ENCODE measurements at regions not wholly inside any gene's neighbourhood (a gene's known extent, or its start where the extent isn't known, plus 50 kb on each side); places are given as distances from the start of the nearest gene placed in this dataset.
"Not testable (repeated sequence)": the region's sequence is repeated elsewhere in the genome, so short reads cannot be mapped to it uniquely, and the experiment has no call there.

DNA sequence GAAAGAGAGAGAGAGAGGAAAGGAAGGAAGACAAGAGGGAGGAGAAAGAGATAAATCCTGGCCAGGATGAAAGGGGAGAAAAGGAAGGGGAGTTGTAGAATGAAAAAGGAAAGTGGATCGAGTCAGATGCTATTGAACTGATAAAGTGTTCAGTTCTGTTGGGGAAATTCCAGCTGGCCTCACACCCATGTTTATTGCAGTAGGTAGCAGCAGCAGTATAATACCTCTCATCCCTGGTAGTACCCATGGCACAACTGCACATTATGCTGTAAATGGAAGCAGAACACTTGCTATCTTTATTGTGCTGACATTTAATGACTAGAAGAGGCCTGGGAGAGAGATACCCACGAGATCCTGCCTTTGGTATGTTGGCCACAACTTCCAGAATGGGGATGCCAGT is 178.1 kb downstream of the EVX1 start:
- Mint-ChIP-seq H3K27ac (no peak overlapping the region), H3K9me3 (no peaks in the 10 kb centered on the region), H3K27me3 (peaks cover 32% of the 10 kb centered on the region), H3K4me3 (no peak overlapping the region), H3K4me1 (no peaks in the 10 kb centered on the region)
- DNase-seq: no peak
- no peak for ATAC-seq

GRCh38 chr7:27423290-27423689 is 180.7 kb downstream of the EVX1 start:
- DNase-seq (no peak), ATAC-seq (no peak)
- Mint-ChIP-seq H3K27ac (no peak overlapping the region), H3K4me3 (no peak overlapping the region), H3K9me3 (no peaks in the 10 kb centered on the region), H3K4me1 (no peaks in the 10 kb centered on the region), H3K27me3 (peaks cover 25% of the 10 kb centered on the region)

DNA sequence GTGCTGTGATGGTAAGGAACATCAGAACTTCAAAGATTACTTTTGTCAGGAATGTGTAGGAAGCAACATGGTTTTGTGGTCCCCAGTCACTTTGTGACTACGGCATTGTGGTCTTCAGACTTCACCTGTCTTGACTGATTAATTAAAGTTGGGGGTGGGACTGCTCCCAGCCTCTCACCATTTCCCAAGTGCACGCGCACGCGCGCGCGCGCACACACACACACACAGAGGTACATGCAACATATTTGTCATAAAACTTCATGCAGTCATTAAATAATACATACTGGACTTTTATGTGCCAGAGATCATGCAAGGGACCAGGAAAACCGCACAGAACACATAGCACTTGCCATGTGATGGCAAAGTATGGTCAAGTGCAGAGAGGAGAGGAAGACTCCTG is 181.2 kb downstream of the EVX1 start:
- Mint-ChIP-seq H3K9me3 (no peaks in the 10 kb centered on the region), H3K4me3 (no peak overlapping the region), H3K27ac (no peak overlapping the region), H3K27me3 (peaks cover 25% of the 10 kb centered on the region), H3K4me1 (no peaks in the 10 kb centered on the region)
- DNase-seq (no peak), ATAC-seq (no peak)

GRCh38 chr7:27424231-27424630 is 181.6 kb downstream of the EVX1 start:
- Mint-ChIP-seq H3K4me3 (no peak overlapping the region), H3K4me1 (no peaks in the 10 kb centered on the region), H3K9me3 (no peaks in the 10 kb centered on the region), H3K27me3 (peaks cover 25% of the 10 kb centered on the region), H3K27ac (no peak overlapping the region)
- no peak for ATAC-seq
- DNase-seq: no peak

DNA sequence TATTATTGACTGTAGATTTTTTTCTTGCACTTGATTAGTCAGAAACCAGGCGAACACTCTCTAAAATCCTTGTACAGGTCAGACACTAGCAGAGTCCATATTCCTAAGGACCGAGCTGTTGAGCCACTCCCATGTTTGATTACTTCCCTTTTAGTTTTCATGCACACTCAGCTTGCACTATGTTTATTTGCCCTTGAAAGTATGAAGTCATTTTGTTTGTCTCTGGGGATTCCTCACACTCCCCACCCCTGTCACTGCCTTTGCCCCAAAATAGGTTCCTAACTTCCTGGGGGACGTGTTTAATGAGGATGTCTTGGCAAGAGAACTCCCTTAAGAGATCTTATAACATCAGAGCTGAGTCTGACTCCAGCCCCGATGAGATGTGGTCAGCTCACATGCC is 182.1 kb downstream of the EVX1 start:
- no peak for DNase-seq
- H3K4me1 Mint-ChIP-seq: no peaks in the 10 kb centered on the region

DNA sequence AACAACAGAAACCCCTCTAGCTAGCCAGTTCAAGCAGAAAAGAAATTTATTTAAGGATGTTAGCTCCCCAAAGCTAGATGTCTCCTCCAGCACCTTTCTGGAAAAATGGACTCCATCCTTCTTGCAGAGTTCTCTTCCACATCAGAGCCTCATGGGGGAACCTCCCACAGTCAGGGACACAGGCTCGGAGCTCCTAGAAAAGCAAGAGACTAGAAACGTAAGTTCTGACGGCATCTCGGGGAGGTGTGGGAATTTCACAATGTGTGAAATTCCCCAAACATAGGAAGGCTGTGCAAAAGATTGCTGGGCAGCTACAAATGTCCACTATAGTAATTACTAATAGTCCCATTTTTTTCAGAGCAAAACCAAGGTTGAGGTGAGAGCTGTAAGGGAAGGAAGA is 184.8 kb downstream of the EVX1 start:
- Mint-ChIP-seq H3K27ac (no peak overlapping the region), H3K9me3 (no peaks in the 10 kb centered on the region), H3K27me3 (peaks cover 40% of the 10 kb centered on the region), H3K4me3 (no peak overlapping the region), H3K4me1 (no peaks in the 10 kb centered on the region)
- no peak for ATAC-seq
- no peak for DNase-seq

More for the DNA sequence above, 182.1 kb downstream of the EVX1 start:
- Mint-ChIP-seq H3K9me3 (no peaks in the 10 kb centered on the region), H3K4me3 (no peak overlapping the region), H3K27me3 (peaks cover 25% of the 10 kb centered on the region), H3K27ac (peak overlapping the region in 1 of 2 donors; percentile 31)
- ATAC-seq: no peak

- Mint-ChIP-seq H3K27me3 (peaks cover 35% of the 10 kb centered on the region), H3K9me3 (no peaks in the 10 kb centered on the region), H3K4me1 (no peaks in the 10 kb centered on the region), H3K27ac (no peak overlapping the region), H3K4me3 (no peak overlapping the region)
- no peak for DNase-seq
- ATAC-seq: no peak
Observed at GRCh38 chr7:27430105-27430504, 187.5 kb downstream of the EVX1 start.

GRCh38 chr7:27431465-27431864 is 188.9 kb downstream of the EVX1 start:
- Mint-ChIP-seq H3K4me3 (no peak overlapping the region), H3K9me3 (no peaks in the 10 kb centered on the region), H3K27ac (no peak overlapping the region), H3K4me1 (no peaks in the 10 kb centered on the region), H3K27me3 (peaks cover 40% of the 10 kb centered on the region)
- ATAC-seq (no peak), DNase-seq (no peak)

- DNase-seq (no peak), ATAC-seq (no peak)
- no peak overlapping the region for H3K27ac Mint-ChIP-seq
- H3K27me3 Mint-ChIP-seq: peaks cover 40% of the 10 kb centered on the region
- H3K9me3 Mint-ChIP-seq: no peaks in the 10 kb centered on the region
- H3K4me1 Mint-ChIP-seq: no peaks in the 10 kb centered on the region
- H3K4me3 Mint-ChIP-seq: no peak overlapping the region
Observed at GRCh38 chr7:27433581-27433980, 191.0 kb downstream of the EVX1 start.

- no peak overlapping the region for H3K4me3 Mint-ChIP-seq
- H3K27me3 Mint-ChIP-seq: peaks cover 49% of the 10 kb centered on the region
- no peak for DNase-seq
- no peaks in the 10 kb centered on the region for H3K4me1 Mint-ChIP-seq
- no peak overlapping the region for H3K27ac Mint-ChIP-seq
- no peak for ATAC-seq
- no peaks in the 10 kb centered on the region for H3K9me3 Mint-ChIP-seq
Observed at GRCh38 chr7:27434756-27435400, 192.3 kb downstream of the EVX1 start.

DNA sequence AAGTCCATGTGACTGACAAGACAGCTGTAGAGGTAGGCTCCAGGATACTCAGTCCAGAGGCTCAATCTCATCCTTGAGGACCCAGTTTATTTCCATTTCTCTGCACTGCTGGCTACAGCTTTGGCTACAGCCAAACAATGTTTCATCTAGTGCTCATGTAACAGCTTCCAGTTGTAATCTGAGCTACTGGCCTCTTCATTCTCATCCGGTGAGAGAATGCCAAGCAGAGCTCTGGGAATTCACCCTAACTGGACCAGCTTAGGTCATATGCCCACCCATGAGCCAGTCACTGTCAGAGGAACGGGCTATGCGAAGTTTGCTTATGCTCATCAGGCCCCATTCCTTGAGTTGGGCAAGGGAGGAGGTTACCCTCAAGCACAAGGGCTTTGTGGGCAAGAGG is 192.9 kb downstream of the EVX1 start:
- Mint-ChIP-seq H3K4me3 (no peak overlapping the region), H3K4me1 (no peaks in the 10 kb centered on the region), H3K27ac (no peak overlapping the region), H3K9me3 (no peaks in the 10 kb centered on the region), H3K27me3 (peaks cover 49% of the 10 kb centered on the region)
- no peak for ATAC-seq
- no peak for DNase-seq

- H3K9me3 Mint-ChIP-seq: no peaks in the 10 kb centered on the region
- no peak overlapping the region for H3K27ac Mint-ChIP-seq
- DNase-seq (no peak), ATAC-seq (no peak)
- no peak overlapping the region for H3K4me3 Mint-ChIP-seq
- peaks cover 29% of the 10 kb centered on the region for H3K27me3 Mint-ChIP-seq
- H3K4me1 Mint-ChIP-seq: no peaks in the 10 kb centered on the region
Observed at GRCh38 chr7:27438881-27439589, 196.4 kb downstream of the EVX1 start.

- H3K27ac Mint-ChIP-seq: no peak overlapping the region
- no peaks in the 10 kb centered on the region for H3K4me1 Mint-ChIP-seq
- no peaks in the 10 kb centered on the region for H3K9me3 Mint-ChIP-seq
- DNase-seq (no peak), ATAC-seq (no peak)
- H3K27me3 Mint-ChIP-seq: peaks cover 17% of the 10 kb centered on the region
- H3K4me3 Mint-ChIP-seq: no peak overlapping the region
Observed at GRCh38 chr7:27442455-27442854, 199.9 kb downstream of the EVX1 start.

GRCh38 chr7:27449046-27449445 is 206.4 kb downstream of the EVX1 start:
- H3K9me3 Mint-ChIP-seq, ATAC-seq, H3K27ac Mint-ChIP-seq, DNase-seq, H3K4me1 Mint-ChIP-seq, H3K4me3 Mint-ChIP-seq: not testable (repeated sequence)
- H3K27me3 Mint-ChIP-seq: peaks cover 10% of the 10 kb centered on the region

DNA sequence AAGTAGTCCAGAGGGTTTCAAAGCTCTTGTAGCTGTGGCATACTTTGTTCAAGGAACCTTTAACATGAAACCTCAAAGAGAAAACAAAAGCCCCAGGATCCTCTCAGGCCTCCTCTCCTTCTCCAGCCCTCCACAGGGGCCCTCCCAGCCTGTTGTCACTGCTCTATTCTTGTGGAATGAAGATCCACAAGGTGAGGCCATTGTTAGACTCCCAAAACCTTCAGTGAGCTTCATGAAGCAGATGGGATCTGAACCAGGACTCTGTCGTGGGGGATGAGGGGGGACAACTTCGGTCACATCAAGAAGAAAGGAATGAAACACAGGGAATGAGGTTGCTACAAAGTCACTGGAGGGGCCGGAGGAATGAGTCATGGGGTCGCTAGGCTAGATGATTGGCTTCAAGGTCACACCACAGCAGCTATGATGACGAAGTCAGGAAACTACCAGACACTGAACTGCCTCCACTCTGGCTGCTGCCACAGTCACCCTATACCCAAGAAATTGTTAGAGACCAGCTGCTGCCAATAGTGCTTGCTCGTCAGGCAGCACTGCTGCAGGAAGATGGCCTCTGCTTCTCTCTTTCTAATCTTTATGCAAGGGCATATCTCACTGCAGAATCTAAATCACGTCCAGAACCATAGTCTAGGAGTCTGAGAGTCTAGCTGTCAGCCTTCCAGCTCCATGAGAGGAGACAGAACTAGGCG is 208.8 kb downstream of the HIBADH start:
- no peak for ATAC-seq
- H3K27ac Mint-ChIP-seq: no peak overlapping the region
- DNase-seq: no peak
- no peak overlapping the region for H3K4me3 Mint-ChIP-seq
- no peaks in the 10 kb centered on the region for H3K4me1 Mint-ChIP-seq
- H3K9me3 Mint-ChIP-seq: no peaks in the 10 kb centered on the region
- H3K27me3 Mint-ChIP-seq: peaks cover 16% of the 10 kb centered on the region

DNA sequence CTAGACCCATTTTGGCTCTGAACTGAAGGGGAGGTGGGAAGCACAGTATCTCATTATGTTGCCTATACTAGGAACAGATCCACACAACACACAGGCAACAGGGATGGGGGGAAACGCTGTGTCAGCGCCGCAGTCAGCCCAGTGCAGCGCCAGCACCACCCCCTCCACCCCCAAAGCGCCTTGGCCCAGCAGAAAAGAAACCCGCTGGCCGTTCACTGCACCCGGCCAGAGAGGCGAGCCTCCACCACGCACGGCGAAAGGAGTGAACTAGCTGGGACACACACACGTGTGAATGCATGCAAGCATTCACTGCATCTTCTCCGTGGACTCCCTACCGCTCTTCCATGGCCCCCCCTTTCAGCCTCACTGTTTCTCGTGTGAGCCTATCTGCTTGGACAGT is 205.6 kb downstream of the HIBADH start:
- not testable (repeated sequence) for H3K27ac Mint-ChIP-seq, DNase-seq, H3K4me1 Mint-ChIP-seq, H3K4me3 Mint-ChIP-seq, H3K9me3 Mint-ChIP-seq, ATAC-seq
- H3K27me3 Mint-ChIP-seq: peaks cover 36% of the 10 kb centered on the region
